Effector memory CD4-positive, alpha-beta T cell (primary cell): ENCODE measurements at regions not wholly inside any gene's neighbourhood (a gene's known extent, or its start where the extent isn't known, plus 50 kb on each side); places are given as distances from the start of the nearest gene placed in this dataset.

Source experiments
- DNase-seq, 3 donors: peaks; one replicate each; pipeline ENCODE4 v3.0.0-alpha.2; 2020
- H3K27ac ChIP-seq: 2 replicates; pipeline ENCODE4 v1.7.0; 2013; ENCODE audit warnings: mild to moderate bottlenecking, low read length, moderate library complexity; ENCODE audit not compliant: insufficient read depth, poor library complexity, severe bottlenecking
- H3K27me3 ChIP-seq: replicated peaks from 2 replicates; pipeline ENCODE4 v1.7.0; 2013; ENCODE audit warnings: mild to moderate bottlenecking, low read length; ENCODE audit not compliant: insufficient read depth, control insufficient read depth, poor library complexity, severe bottlenecking
- H3K36me3 ChIP-seq: 2 replicates; pipeline ENCODE4 v1.7.0; 2013; ENCODE audit warnings: mild to moderate bottlenecking, low read length, moderate library complexity; ENCODE audit not compliant: control insufficient read depth, insufficient read depth
- H3K4me1 ChIP-seq: 2 replicates; pipeline ENCODE4 v1.7.0; 2013; ENCODE audit warnings: low read length, mild to moderate bottlenecking; ENCODE audit not compliant: control insufficient read depth, insufficient read depth, poor library complexity, severe bottlenecking
- H3K4me3 ChIP-seq: 2 replicates; pipeline ENCODE4 v1.7.0; 2013; ENCODE audit warnings: low read length, low read depth, mild to moderate bottlenecking; ENCODE audit not compliant: insufficient read depth, poor library complexity, severe bottlenecking
- H3K9me3 ChIP-seq: 2 replicates; pipeline ENCODE4 v1.7.0; 2013; ENCODE audit warnings: mild to moderate bottlenecking, low read length, moderate library complexity; ENCODE audit not compliant: control insufficient read depth

DNA sequence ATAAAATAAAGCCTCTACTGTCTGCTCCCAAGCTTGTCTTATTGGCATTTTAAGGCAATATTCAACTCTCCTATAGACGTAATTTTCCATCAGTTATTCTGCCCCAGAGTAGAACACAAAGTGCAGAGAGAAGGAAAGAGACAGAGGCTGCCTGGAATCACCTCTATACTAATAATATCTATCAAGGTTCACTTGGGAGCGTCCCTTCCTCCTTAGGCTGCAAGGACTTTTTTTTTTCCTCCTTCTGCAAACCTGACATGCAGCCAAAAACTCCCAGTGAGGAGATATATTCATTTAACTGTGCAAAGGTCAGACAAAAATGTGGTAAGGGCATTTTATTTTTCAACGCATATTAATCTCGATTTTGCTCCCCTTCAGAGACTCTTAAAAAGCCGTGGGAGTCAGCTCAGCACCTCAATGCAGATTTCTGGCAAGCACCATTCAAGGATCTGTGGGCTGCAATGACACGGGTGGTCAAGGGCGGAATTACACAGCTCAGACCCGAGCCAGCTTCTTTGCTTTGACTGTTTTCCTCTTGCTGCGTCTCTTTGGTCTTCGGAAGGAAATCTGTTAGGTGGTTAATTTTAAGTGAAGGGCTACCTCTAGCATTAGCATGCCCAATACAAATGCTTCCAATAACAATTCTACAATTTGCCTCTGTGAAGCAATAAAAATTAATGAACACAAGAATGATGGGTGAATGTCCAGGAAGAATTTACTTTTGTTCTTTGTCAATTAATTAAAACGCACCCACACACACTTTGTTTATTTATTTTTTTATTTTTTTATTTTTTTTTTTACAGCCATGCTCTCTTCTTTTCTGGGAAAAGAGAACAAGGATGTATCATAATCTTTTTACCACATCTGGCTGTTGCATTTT lies 587.7 kb upstream of the GRAMD2B start:
- no peaks in the 10 kb centered on the region for H3K36me3 ChIP-seq
- no peak for DNase-seq
- H3K27ac ChIP-seq: no peak overlapping the region
- no peaks in the 10 kb centered on the region for H3K4me1 ChIP-seq
- no peak overlapping the region for H3K4me3 ChIP-seq
- H3K9me3 ChIP-seq: no peaks in the 10 kb centered on the region
- H3K27me3 ChIP-seq: no peaks in the 10 kb centered on the region

- DNase-seq: no peak
- H3K27ac ChIP-seq: no peak overlapping the region
- no peak overlapping the region for H3K4me3 ChIP-seq
- H3K27me3 ChIP-seq: no peaks in the 10 kb centered on the region
- H3K4me1 ChIP-seq: no peaks in the 10 kb centered on the region
- no peaks in the 10 kb centered on the region for H3K9me3 ChIP-seq
- no peaks in the 10 kb centered on the region for H3K36me3 ChIP-seq
Observed at GRCh38 chr5:125836256-125836655, 587.0 kb upstream of the GRAMD2B start.

DNA sequence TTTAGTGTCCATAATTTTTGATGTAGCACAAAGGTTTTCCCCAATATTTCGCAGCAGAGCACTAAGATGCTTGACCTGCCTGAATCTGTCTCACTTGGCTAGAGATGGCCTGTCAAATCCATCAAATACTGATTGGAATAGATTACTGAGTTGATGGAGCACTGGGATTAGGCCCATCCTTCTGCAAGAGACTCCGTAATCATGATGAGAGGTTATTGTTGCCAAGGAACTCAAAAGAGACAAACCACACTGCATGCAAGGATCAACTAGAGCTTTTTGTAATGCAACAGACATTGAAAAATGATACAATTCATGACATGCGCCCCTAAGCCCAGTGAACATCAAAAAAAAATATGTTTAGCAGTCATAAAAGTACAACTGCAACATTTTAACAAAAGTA lies 585.3 kb upstream of the GRAMD2B start:
- Histone ChIP-seq H3K36me3 (no peaks in the 10 kb centered on the region), H3K4me3 (no peak overlapping the region), H3K4me1 (no peaks in the 10 kb centered on the region), H3K9me3 (no peaks in the 10 kb centered on the region), H3K27me3 (no peaks in the 10 kb centered on the region), H3K27ac (no peak overlapping the region)
- no peak for DNase-seq

DNA sequence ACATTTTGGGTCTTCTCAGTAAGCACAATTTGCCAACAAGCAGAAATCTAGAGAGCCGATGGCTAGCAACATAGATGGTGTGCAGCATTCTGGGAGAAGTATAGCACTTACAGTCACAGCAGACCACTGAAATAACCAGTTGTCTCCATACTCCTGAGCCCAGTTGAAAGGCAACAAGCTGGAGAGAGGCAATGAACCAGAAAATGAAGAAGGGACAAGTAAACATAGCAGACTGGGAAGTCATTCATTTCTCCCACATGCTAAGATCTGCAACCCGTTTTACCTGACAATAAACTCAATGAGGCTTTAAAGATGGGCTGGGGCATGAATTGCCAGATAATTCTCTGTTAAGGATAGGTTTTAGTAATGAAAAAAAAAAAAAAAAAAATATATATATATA lies 575.6 kb upstream of the GRAMD2B start:
- no peaks in the 10 kb centered on the region for H3K36me3 ChIP-seq
- no peaks in the 10 kb centered on the region for H3K9me3 ChIP-seq
- H3K4me3 ChIP-seq: no peak overlapping the region
- H3K27ac ChIP-seq: no peak overlapping the region
- no peaks in the 10 kb centered on the region for H3K4me1 ChIP-seq
- no peaks in the 10 kb centered on the region for H3K27me3 ChIP-seq
- no peak for DNase-seq

- H3K4me3 ChIP-seq: no peak overlapping the region
- H3K4me1 ChIP-seq: no peaks in the 10 kb centered on the region
- H3K9me3 ChIP-seq: no peaks in the 10 kb centered on the region
- H3K27me3 ChIP-seq: no peaks in the 10 kb centered on the region
- H3K36me3 ChIP-seq: no peaks in the 10 kb centered on the region
- no peak for DNase-seq
- no peak overlapping the region for H3K27ac ChIP-seq
Observed at GRCh38 chr5:125848751-125849150, 574.5 kb upstream of the GRAMD2B start.

DNA sequence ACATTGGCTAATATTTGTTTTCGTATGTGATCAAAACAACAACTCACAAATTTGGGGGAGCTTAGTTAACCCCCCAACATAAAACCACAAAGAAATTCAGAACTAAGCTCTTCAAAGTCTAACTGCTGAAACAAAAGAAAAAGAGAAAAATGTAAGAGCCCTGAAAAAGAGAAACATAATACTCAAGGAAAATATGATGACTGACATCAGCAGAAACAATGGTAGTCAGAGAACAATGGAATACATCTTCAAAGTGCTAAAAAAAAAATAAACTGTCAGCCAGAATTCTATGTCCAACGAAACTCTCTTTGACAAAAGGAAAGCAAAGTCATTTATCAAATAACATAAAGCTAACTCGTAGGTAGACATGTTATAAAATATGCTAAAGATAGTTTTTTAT lies 566.3 kb upstream of the GRAMD2B start:
- Histone ChIP-seq H3K4me1 (no peaks in the 10 kb centered on the region), H3K9me3 (no peaks in the 10 kb centered on the region), H3K27ac (no peak overlapping the region), H3K36me3 (no peaks in the 10 kb centered on the region), H3K27me3 (no peaks in the 10 kb centered on the region), H3K4me3 (no peak overlapping the region)
- no peak for DNase-seq

DNA sequence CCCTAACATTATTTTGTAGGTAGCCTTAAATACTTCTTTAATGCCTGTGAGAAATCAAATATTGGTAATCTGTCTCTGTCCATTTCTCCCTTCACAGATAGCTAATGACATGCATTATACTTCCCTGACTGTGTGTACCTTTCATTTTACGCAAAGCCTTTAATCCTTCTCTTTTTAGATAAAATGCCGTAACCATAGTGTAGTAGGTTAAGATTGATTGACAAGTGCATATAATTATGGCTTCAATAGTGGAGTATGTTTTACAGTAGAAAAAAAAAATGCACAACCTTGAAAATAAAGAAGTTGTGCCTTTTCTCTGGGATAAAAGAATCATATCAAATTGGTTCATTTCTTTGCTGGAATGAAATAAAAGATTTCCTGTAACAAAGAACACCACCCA lies 559.6 kb upstream of the GRAMD2B start:
- no peaks in the 10 kb centered on the region for H3K4me1 ChIP-seq
- H3K9me3 ChIP-seq: no peaks in the 10 kb centered on the region
- H3K36me3 ChIP-seq: no peaks in the 10 kb centered on the region
- no peak for DNase-seq
- no peak overlapping the region for H3K4me3 ChIP-seq
- no peaks in the 10 kb centered on the region for H3K27me3 ChIP-seq
- no peak overlapping the region for H3K27ac ChIP-seq

DNA sequence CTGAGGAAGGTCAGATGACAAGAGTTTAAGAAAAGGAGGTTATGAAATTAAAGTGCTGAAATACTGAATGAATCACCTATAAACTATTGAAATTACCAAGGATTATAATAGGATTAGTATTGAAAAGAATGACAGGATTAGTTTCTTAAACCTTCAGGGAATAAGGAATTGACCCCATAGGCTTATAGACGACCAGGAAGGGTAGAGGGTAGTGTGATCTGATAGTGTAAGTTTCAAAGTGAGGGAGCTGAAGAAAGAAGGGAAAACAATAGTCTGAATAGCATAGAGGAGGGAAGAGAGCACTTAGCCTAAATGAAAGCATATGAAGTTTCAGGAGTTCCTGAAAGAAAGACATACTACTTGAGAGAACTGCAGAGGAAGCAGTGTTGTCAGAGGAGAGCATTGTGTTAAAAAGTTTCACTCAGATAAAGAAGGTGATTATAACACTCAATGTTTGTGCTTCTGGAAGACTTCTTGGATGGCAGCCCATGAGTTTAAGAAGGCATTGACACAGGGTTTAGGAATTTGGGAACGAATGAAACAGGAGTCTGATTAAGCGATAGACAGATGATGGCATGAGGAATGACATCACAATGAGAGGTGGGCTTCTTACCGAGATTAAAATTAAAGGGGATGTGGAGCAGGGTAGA lies 557.9 kb upstream of the GRAMD2B start:
- no peak for DNase-seq
- H3K4me3 ChIP-seq: no peak overlapping the region
- H3K27me3 ChIP-seq: no peaks in the 10 kb centered on the region
- no peaks in the 10 kb centered on the region for H3K9me3 ChIP-seq
- no peak overlapping the region for H3K27ac ChIP-seq
- H3K36me3 ChIP-seq: no peaks in the 10 kb centered on the region
- no peaks in the 10 kb centered on the region for H3K4me1 ChIP-seq

DNA sequence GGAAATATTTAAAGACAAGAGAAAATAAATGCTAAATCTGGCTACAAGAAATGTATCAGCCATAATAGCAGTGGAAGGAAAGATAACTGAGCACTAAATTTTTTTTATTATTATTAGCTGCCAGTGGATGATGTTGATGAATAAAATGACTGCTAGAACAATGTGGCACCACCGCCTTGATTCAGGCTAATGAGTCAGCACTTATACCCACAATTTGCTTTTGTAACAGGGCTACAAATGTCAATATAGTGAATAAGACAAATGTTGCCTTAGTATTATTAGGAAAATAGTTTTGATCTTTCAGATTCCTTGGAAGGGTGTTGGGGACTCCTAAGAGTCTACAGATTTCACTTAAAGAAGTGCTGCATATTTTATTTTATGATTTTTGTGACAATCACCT lies 555.2 kb upstream of the GRAMD2B start:
- no peak for DNase-seq
- Histone ChIP-seq H3K4me1 (no peaks in the 10 kb centered on the region), H3K27ac (no peak overlapping the region), H3K9me3 (no peaks in the 10 kb centered on the region), H3K36me3 (no peaks in the 10 kb centered on the region), H3K4me3 (no peak overlapping the region), H3K27me3 (no peaks in the 10 kb centered on the region)

DNA sequence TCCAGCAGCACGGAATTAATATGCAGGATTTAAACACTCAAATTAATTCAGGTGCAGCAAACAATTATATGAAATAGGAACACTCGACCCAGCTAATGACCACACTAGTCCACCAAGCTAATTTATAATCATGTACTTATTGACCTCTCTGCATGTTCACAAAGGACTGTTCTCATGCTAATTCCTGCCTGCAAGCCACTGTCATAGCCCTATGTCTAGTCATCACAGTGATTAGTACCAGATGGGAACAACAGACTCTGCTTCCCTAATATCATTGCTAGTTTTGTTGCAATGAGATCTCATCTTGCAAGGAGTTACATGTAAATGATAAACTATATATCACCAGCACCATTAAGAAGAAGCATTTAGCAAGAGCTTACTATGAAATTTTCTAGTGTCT lies 553.0 kb upstream of the GRAMD2B start:
- no peaks in the 10 kb centered on the region for H3K4me1 ChIP-seq
- H3K9me3 ChIP-seq: no peaks in the 10 kb centered on the region
- H3K4me3 ChIP-seq: no peak overlapping the region
- H3K36me3 ChIP-seq: no peaks in the 10 kb centered on the region
- DNase-seq: no peak
- H3K27me3 ChIP-seq: no peaks in the 10 kb centered on the region
- no peak overlapping the region for H3K27ac ChIP-seq
